ENCODE measurements at regions not wholly inside any gene's neighbourhood (a gene's known extent, or its start where the extent isn't known, plus 50 kb on each side); places are given as distances from the start of the nearest gene placed in this dataset.

DNA sequence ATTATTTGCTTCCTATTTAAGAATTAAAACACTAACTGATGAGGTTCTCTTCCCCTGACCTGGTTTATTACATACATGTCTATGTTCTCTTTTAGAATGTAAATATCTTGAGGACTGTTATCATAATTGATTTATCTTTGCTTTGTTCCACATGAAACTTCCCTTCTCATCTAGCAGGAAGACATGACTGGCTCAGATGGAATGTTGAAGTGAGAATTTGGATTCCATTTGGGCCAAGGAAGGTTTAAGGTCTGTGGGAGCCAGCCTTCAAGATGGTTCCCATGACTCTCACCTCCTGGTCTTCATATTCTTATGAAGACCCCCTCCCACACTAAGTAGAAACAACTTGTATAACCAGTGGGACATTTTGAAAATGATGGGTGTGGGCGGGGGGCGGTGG lies 222.2 kb upstream of the GADL1 start:
- Histone ChIP-seq H3K4me3 (replicated peaks; ENCODE audit: low read depth, low read length) (no peak overlapping the region), H3K27me3 (replicated peaks; ENCODE audit: control insufficient read depth, insufficient read depth, low read length) (no peaks in the 10 kb centered on the region), H3K36me3 (ENCODE audit: control insufficient read depth, insufficient read depth, low read length) (no peaks in the 10 kb centered on the region)
- TF ChIP-seq, protein P1, sequence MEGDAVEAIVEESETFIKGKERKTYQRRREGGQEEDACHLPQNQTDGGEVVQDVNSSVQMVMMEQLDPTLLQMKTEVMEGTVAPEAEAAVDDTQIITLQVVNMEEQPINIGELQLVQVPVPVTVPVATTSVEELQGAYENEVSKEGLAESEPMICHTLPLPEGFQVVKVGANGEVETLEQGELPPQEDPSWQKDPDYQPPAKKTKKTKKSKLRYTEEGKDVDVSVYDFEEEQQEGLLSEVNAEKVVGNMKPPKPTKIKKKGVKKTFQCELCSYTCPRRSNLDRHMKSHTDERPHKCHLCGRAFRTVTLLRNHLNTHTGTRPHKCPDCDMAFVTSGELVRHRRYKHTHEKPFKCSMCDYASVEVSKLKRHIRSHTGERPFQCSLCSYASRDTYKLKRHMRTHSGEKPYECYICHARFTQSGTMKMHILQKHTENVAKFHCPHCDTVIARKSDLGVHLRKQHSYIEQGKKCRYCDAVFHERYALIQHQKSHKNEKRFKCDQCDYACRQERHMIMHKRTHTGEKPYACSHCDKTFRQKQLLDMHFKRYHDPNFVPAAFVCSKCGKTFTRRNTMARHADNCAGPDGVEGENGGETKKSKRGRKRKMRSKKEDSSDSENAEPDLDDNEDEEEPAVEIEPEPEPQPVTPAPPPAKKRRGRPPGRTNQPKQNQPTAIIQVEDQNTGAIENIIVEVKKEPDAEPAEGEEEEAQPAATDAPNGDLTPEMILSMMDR (IDR thresholded peaks at IDR 0.05; ENCODE audit: insufficient read depth, low read length, poor library complexity, severe bottlenecking), result no peak
- no peak for DNase-seq (ENCODE audit: extremely low read depth, insufficient read length)

DNA sequence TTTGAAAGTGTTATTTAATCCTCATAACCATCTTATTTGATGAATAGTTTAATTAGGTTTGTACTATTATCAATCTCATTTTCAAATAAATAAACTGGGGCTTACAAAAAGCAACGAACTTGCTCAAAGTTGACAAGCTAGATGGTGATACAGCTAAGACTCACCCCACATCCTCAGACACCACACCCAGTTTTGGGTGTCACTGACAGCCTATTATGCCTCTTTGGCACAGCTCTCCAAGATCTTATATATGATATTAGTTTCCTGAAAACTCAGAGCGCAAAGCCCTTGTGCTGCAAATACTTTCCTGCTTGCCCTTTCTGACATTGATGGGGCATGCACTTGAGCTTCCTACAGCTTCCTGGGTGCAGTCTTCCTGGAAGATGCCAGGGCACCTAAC lies 223.4 kb upstream of the GADL1 start:
- TF ChIP-seq, protein P1 (IDR thresholded peaks at IDR 0.05; ENCODE audit: insufficient read depth, low read length, poor library complexity, severe bottlenecking), result no peak
- Histone ChIP-seq H3K36me3 (ENCODE audit: control insufficient read depth, insufficient read depth, low read length) (no peaks in the 10 kb centered on the region), H3K4me3 (replicated peaks; ENCODE audit: low read depth, low read length) (no peak overlapping the region), H3K27me3 (replicated peaks; ENCODE audit: control insufficient read depth, insufficient read depth, low read length) (no peaks in the 10 kb centered on the region)
- no peak for DNase-seq (ENCODE audit: extremely low read depth, insufficient read length)

DNA sequence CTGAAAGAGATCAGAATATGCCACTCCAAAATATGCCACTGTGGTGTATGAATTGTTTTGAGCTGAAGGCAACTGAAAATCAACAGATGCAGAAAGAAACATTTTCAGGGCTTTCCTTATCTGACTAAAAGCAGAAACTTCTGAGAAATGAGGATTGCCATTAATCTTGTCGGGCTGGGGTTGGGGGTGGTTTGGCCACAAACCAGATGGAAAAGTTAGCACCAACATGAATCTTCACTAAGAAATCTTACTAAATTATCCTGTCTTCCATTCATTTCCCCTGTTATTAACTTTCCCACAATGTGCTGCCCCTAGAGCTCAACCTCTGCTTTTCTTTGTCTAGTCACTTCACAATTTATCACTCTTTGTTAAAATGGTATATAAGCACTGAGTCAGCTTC lies 229.9 kb upstream of the GADL1 start:
- DNase-seq (ENCODE audit: extremely low read depth, insufficient read length), result no peak
- Histone ChIP-seq H3K4me3 (replicated peaks; ENCODE audit: low read depth, low read length) (no peak overlapping the region), H3K27me3 (replicated peaks; ENCODE audit: control insufficient read depth, insufficient read depth, low read length) (no peaks in the 10 kb centered on the region), H3K36me3 (ENCODE audit: control insufficient read depth, insufficient read depth, low read length) (no peaks in the 10 kb centered on the region)
- TF ChIP-seq, protein P1 (IDR thresholded peaks at IDR 0.05; ENCODE audit: insufficient read depth, low read length, poor library complexity, severe bottlenecking), result no peak

DNA sequence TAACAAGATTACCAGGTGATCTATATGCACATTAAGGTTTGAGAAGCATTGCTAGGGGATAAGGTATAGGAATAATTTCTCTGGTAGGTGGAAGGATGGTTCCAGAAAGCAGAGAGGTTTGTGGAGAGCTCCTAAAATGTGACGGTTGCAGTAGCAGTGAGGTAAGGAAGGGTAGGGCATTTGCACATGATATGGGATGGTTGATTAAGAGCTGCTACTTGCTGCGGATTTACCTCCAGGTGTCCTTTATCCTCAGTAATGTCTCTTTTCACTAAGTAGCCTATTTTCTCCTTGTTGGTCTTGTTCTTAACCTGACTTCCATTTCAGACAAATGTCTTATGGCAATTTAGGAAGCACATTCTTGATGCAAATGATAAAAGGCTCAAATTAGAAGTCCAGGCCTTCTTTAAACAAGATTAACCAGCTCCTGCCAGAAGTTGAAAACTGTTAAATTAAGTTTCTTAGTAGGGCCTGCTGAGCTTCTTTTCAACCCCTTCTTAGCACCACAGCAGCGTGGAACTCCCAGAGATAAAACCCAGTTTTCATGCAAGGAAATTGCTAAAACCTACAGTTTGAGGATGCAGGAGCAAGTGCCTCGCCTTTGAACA lies 231.1 kb upstream of the GADL1 start:
- no peak for DNase-seq (ENCODE audit: extremely low read depth, insufficient read length)
- Histone ChIP-seq H3K27me3 (replicated peaks; ENCODE audit: control insufficient read depth, insufficient read depth, low read length) (no peaks in the 10 kb centered on the region), H3K4me3 (replicated peaks; ENCODE audit: low read depth, low read length) (no peak overlapping the region), H3K36me3 (ENCODE audit: control insufficient read depth, insufficient read depth, low read length) (no peaks in the 10 kb centered on the region)
- TF ChIP-seq, protein P1 (IDR thresholded peaks at IDR 0.05; ENCODE audit: insufficient read depth, low read length, poor library complexity, severe bottlenecking), result no peak

DNA sequence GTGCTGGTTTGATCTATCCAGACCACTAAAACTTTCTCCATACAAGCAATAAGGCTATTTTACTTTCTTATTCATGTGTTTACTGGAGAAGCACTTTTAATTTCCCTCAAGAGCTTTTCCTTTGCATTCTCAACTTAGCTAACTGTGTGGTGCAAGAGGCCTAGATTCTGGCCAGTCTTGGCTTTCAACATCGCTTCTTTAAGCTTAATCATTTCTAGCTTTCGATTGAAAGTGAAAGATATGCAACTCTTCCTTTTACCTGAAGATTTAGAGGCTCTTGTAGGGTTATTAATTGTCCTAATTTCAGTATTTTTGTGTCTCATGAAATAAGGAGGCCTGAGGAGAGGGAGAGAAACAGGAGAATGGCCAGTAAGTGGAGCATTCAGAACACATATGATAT lies 234.8 kb upstream of the GADL1 start:
- no peak overlapping the region for H3K4me3 ChIP-seq (replicated peaks; ENCODE audit: low read depth, low read length)
- TF ChIP-seq, protein P1 (IDR thresholded peaks at IDR 0.05; ENCODE audit: insufficient read depth, low read length, poor library complexity, severe bottlenecking), result no peak
- no peak for DNase-seq (ENCODE audit: extremely low read depth, insufficient read length)
- H3K27me3 ChIP-seq (replicated peaks; ENCODE audit: control insufficient read depth, insufficient read depth, low read length), result no peaks in the 10 kb centered on the region
- H3K36me3 ChIP-seq (ENCODE audit: control insufficient read depth, insufficient read depth, low read length), result no peaks in the 10 kb centered on the region
